AG04449 (cell line): ENCODE measurements at regions not wholly inside any gene's neighbourhood (a gene's known extent, or its start where the extent isn't known, plus 50 kb on each side); places are given as distances from the start of the nearest gene placed in this dataset.

ENCODE experiments used
- CTCF ChIA-PET: fragments of 350-600 bp; formaldehyde crosslinking; extraction: SDS; loops from one replicate; lab custom pipeline; 2021; ENCODE audit warnings: antibody characterized with exemption; lab: Yijun Ruan, JAX
- POLR2A ChIA-PET: fragments of 400-600, 350-600 bp; formaldehyde crosslinking; extraction: SDS; loops from one replicate; lab custom pipeline; 2020; ENCODE audit warnings: antibody characterized with exemption, inconsistent platforms; lab: Yijun Ruan, JAX
- DNase-seq: peaks from one replicate; pipeline ENCODE4 v3.0.0-alpha.2; 2010; ENCODE audit warnings: low read depth, low spot score
- H3K4me3 ChIP-seq: 2 replicates; pipeline ENCODE4 v1.5.1; 2011; ENCODE audit warnings: low read depth, mild to moderate bottlenecking, control low read depth, low read length
- CTCF ChIP-seq: IDR thresholded peaks from one replicate; pipeline ENCODE4 v1.5.1; 2011; ENCODE audit warnings: mild to moderate bottlenecking, moderate library complexity, low read length, control low read depth, inconsistent platforms; ENCODE audit not compliant: insufficient read depth; ENCODE audit errors: missing control alignments

- CTCF ChIA-PET = no interaction called here
- no peak for DNase-seq
- no peak for TF ChIP-seq CTCF
- POLR2A ChIA-PET = no interaction called here
- H3K4me3 ChIP-seq = no peak overlapping the region
Measured at GRCh38 chr3:68206524-68207117, 552.2 kb upstream of the SUCLG2 start.

GRCh38 chr3:68186733-68187132 is 532.3 kb upstream of the SUCLG2 start:
- ChIA-PET CTCF (no interaction called here), POLR2A (no interaction called here)
- DNase-seq = no peak
- H3K4me3 ChIP-seq = no peak overlapping the region
- TF ChIP-seq CTCF = no peak

- CTCF ChIA-PET = no interaction called here
- H3K4me3 ChIP-seq = no peak overlapping the region
- POLR2A ChIA-PET = no interaction called here
- no peak for TF ChIP-seq CTCF
- DNase-seq = no peak
Measured at GRCh38 chr3:68176600-68176999, 522.2 kb upstream of the SUCLG2 start.

GRCh38 chr3:68173012-68173634 is 518.7 kb upstream of the SUCLG2 start:
- no peak overlapping the region for H3K4me3 ChIP-seq
- no peak for DNase-seq
- TF ChIP-seq CTCF = no peak
- POLR2A ChIA-PET = no interaction called here
- CTCF ChIA-PET = no interaction called here

GRCh38 chr3:68172039-68172438 is 517.6 kb upstream of the SUCLG2 start:
- POLR2A ChIA-PET = no interaction called here
- TF ChIP-seq CTCF = no peak
- CTCF ChIA-PET = no interaction called here
- DNase-seq = no peak
- H3K4me3 ChIP-seq = no peak overlapping the region

GRCh38 chr3:68163968-68164367 is 509.6 kb upstream of the SUCLG2 start:
- ChIA-PET POLR2A (no interaction called here), CTCF (no interaction called here)
- TF ChIP-seq CTCF = no peak
- no peak for DNase-seq
- no peak overlapping the region for H3K4me3 ChIP-seq
